Tibial nerve (tissue), 4 donors: ENCODE measurements at regions not wholly inside any gene's neighbourhood (a gene's known extent, or its start where the extent isn't known, plus 50 kb on each side); places are given as distances from the start of the nearest gene placed in this dataset.

Source experiments
- DNase-seq, 2 donors: peaks; one replicate each; pipeline ENCODE4 v3.0.0-alpha.2; 2019; ENCODE audit warnings: low spot score in 2 of 2
- H3K27ac ChIP-seq, 4 donors: fragments of 200-600 bp; sonication (generic) in 3 of 4; one replicate each; pipeline ENCODE4 v1.5.1; 2017 to 2019; ENCODE audit warnings: mild to moderate bottlenecking in 1 of 4
- H3K27me3 ChIP-seq, 2 donors: fragments of 200-600 bp; sonication (generic) in 1 of 2; one replicate each; pipeline versions ENCODE4 v1.5.1 to v1.6.0; 2017 to 2019
- H3K36me3 ChIP-seq, 3 donors: fragments of 200-600 bp; sonication (generic); one replicate each; pipeline ENCODE4 v1.5.1; 2018 to 2019
- H3K4me1 ChIP-seq, 4 donors: fragments of 200-600 bp; sonication (generic) in 3 of 4; one replicate each; pipeline ENCODE4 v1.5.1; 2017 to 2019
- H3K4me3 ChIP-seq, 4 donors: fragments of 200-600 bp; sonication (generic) in 3 of 4; one replicate each; pipeline ENCODE4 v1.5.1; 2017 to 2019; ENCODE audit warnings: mild to moderate bottlenecking in 1 of 4, moderate library complexity in 1 of 4
- H3K9me3 ChIP-seq, 4 donors: fragments of 200-600 bp; sonication (generic) in 3 of 4; one replicate each; pipeline ENCODE4 v1.5.1; 2017 to 2019
- CTCF ChIP-seq, 5 experiments: fragments of 200-600 bp in 3 of 5; fragments of 450-650 bp in 2 of 5; sonication (generic) in 3 of 5; IDR thresholded peaks; one replicate each; pipeline ENCODE4 v1.5.1; 2016 to 2019; ENCODE audit warnings: antibody characterized with exemption in 5 of 5, mild to moderate bottlenecking in 3 of 5, moderate library complexity in 2 of 5
- EP300 ChIP-seq, 2 donors: sonication (generic); formaldehyde crosslinking; IDR thresholded peaks; one replicate each; pipeline ENCODE4 v1.6.1; 2017; ENCODE audit warnings: antibody characterized with exemption in 2 of 2, mild to moderate bottlenecking in 1 of 2
- POLR2A ChIP-seq, 2 donors: fragments of 450-650 bp; IDR thresholded peaks; one replicate each; pipeline ENCODE4 v1.6.1; 2017; ENCODE audit warnings: antibody characterized with exemption in 2 of 2, mild to moderate bottlenecking in 2 of 2, moderate library complexity in 2 of 2
- WGBS, 2 donors: methylation state at CpG; one replicate each; pipeline ENCODE4 v1.1.5; 2018; 5-methylcytosine and 5-hydroxymethylcytosine counted together

DNA sequence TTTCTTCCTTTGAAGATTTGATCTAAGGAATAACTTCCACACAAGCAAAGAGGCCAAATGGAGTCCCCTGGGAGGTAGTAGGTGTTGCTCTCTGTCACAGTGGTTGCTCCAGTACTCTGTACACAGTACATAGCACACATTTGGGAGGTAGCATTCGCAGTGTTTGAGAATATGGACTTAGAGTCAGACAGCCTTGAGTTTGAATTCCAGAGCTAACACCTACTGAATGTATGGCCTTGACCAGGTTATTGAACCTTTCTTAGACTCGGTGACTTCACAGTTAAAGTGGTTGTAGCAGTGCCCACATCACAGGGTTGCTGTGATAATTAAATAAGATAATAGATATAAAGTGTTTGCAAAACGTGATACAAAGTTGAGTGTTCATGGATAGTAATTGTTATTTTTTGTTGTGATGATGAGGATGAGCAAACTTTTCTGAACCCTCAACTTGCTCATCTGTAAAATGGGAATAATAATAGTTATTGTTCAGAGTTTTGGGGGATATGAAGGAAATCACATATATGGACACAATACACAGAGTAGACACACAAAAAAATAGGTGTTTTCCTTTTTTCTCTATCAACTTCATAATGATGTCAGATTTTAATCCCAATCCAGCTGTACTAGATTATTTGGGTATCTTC, 271.6 kb upstream of the CRY1 start:
- WGBS, 2 donors: 83 to 89% methylated on average over 3 of the region's 3 CpGs
- Histone ChIP-seq H3K4me1 (no peaks in the 10 kb centered on the region), H3K27ac (no peak overlapping the region), H3K4me3 (no peak overlapping the region), H3K36me3 (no peaks in the 10 kb centered on the region), H3K27me3 (no peaks in the 10 kb centered on the region), H3K9me3 (no peaks in the 10 kb centered on the region)
- TF ChIP-seq EP300 (IDR thresholded peaks at IDR 0.05): no peak
- TF ChIP-seq POLR2A (IDR thresholded peaks at IDR 0.05): no peak
- TF ChIP-seq CTCF (IDR thresholded peaks at IDR 0.05): no peak
- no peak for DNase-seq

- WGBS, 2 donors: 82 to 89% methylated on average over 3 of the region's 3 CpGs
- no peak for DNase-seq
- Histone ChIP-seq H3K4me1 (no peaks in the 10 kb centered on the region), H3K27ac (no peak overlapping the region), H3K4me3 (no peak overlapping the region), H3K36me3 (no peaks in the 10 kb centered on the region), H3K9me3 (no peaks in the 10 kb centered on the region), H3K27me3 (no peaks in the 10 kb centered on the region)
- TF ChIP-seq POLR2A (IDR thresholded peaks at IDR 0.05) (no peak), EP300 (IDR thresholded peaks at IDR 0.05) (no peak), CTCF (IDR thresholded peaks at IDR 0.05) (no peak)
Measured at GRCh38 chr12:107365703-107366102, 272.4 kb upstream of the CRY1 start.

DNA sequence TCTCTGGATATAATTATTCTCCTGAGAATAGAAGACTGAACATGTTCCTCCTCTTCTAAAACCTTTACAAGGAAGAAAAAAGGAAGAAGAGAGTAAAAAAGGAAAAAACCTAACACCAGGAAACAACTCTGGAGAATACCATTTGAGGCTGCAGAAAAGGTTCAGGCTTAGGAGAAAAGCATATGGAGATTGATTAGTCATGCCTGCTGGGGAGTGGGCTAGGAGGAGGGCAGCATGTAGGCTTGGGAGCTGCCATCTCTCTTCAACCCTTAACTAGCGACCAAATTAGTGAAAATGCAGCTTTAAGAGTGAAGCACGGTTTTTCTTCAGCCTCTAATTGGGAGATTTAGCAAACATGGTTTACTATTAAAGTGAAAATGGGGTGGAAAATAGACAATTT, 273.0 kb upstream of the CRY1 start:
- no peak for DNase-seq
- Histone ChIP-seq H3K27me3 (no peaks in the 10 kb centered on the region), H3K36me3 (no peaks in the 10 kb centered on the region), H3K4me1 (no peaks in the 10 kb centered on the region), H3K9me3 (no peaks in the 10 kb centered on the region), H3K27ac (no peak overlapping the region), H3K4me3 (no peak overlapping the region)
- WGBS, 2 donors: 67 to 78% methylated on average over 2 of the region's 2 CpGs
- TF ChIP-seq POLR2A (IDR thresholded peaks at IDR 0.05) (no peak), CTCF (IDR thresholded peaks at IDR 0.05) (no peak), EP300 (IDR thresholded peaks at IDR 0.05) (no peak)

DNA sequence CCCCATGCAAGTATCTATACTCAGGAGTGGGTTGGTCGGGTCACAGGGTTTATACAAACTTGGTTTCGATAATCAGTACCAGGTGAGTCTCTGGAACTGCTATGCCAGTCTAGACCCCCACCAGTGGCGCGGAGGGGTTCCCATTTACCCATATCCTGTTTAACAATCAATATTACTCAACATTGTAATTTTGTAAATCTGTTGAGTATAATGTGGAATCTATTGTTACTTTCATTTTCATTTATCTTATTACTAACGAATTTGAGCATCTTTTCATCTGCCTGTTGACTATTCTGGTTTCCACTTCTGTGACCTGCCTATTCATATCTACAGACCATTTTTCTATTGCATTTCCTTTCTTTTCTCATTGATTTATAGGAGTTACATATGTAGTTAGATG, 275.2 kb upstream of the CRY1 start:
- Histone ChIP-seq H3K27me3 (no peaks in the 10 kb centered on the region), H3K36me3 (no peaks in the 10 kb centered on the region), H3K4me3 (no peak overlapping the region), H3K4me1 (no peaks in the 10 kb centered on the region), H3K27ac (no peak overlapping the region), H3K9me3 (no peaks in the 10 kb centered on the region)
- TF ChIP-seq CTCF (IDR thresholded peaks at IDR 0.05): no peak
- no peak for TF ChIP-seq POLR2A (IDR thresholded peaks at IDR 0.05)
- TF ChIP-seq EP300 (IDR thresholded peaks at IDR 0.05): no peak
- WGBS, 2 donors: 79 to 84% methylated on average over 5 of the region's 5 CpGs
- no peak for DNase-seq

DNA sequence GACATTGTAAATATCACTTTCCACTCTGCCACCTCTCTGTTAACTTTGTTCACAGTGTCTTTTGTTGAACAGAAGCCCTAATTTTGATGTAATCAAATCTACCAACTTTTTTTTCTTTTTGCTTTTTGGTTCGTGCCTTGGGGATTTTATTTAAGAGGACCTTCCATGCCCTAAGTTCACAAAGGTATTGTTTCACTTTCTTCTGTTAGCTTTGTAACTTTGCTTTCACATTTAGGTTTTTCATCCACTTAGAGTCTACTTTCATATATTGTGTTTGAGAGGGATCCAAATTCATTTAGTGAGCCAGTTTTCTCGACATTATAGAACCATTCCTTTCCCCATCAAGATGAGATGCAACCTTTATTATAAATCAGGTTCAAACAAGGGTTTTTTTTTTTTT, 275.7 kb upstream of the CRY1 start:
- Histone ChIP-seq H3K4me3 (no peak overlapping the region), H3K27me3 (no peaks in the 10 kb centered on the region), H3K36me3 (no peaks in the 10 kb centered on the region), H3K27ac (no peak overlapping the region), H3K4me1 (no peaks in the 10 kb centered on the region), H3K9me3 (no peaks in the 10 kb centered on the region)
- TF ChIP-seq EP300 (IDR thresholded peaks at IDR 0.05): no peak
- TF ChIP-seq CTCF (IDR thresholded peaks at IDR 0.05): no peak
- no peak for TF ChIP-seq POLR2A (IDR thresholded peaks at IDR 0.05)
- DNase-seq: no peak
- WGBS, 2 donors: 62 to 76% methylated on average over 2 of the region's 2 CpGs
